HepG2 (cell line): ENCODE measurements at regions not wholly inside any gene's neighbourhood (a gene's known extent, or its start where the extent isn't known, plus 50 kb on each side); places are given as distances from the start of the nearest gene placed in this dataset.

Experiments used
- ATAC-seq: fragments of 200-7000 bp; cut with Tn5 transposase; 3 replicates; pipeline ENCODE4 v1.9.1; 2020; ENCODE audit warnings: mild to moderate bottlenecking, moderate library complexity
- BruUV-seq: library from RNA; stranded (reverse); fragments of 400-500 nt; replicated peaks from 2 replicates; lab custom pipeline; 2021; lab: Mats Ljungman, UMichigan
- CTCF ChIA-PET: fragments of 300-600 bp; formaldehyde crosslinking; extraction: SDS; loops from one replicate; lab custom pipeline; 2021; ENCODE audit warnings: low total read pairs, inconsistent platforms, low intra/inter-chr PET ratio; lab: Yijun Ruan, JAX
- POLR2A ChIA-PET: fragments of 350-600 bp; sonication (Branson Sonifier 250); formaldehyde crosslinking; loops from one replicate; lab custom pipeline; 2020; ENCODE audit warnings: antibody characterized with exemption, inconsistent platforms; lab: Yijun Ruan, JAX
- DNase-seq: peaks from one replicate; pipeline ENCODE4 v3.0.0-alpha.2; 2015; ENCODE audit warnings: low spot score
- FAIRE-seq: peaks from 3 replicates; lab custom pipeline; 2011; peaks lifted over from hg19 to GRCh38; lab: Jason Lieb, UNC
- H2AFZ ChIP-seq: one replicate; pipeline ENCODE4 v1.6.1; 2011; ENCODE audit warnings: low read length, inconsistent platforms
- H3K27ac ChIP-seq: fragments of 300-600 bp; 3 replicates; pipeline ENCODE4 v1.8.0; 2011; ENCODE audit warnings: mixed run types, mild to moderate bottlenecking, mixed read lengths, low read length, inconsistent platforms; ENCODE audit not compliant: insufficient read depth; ENCODE audit errors: extremely low read length
- H3K27me3 ChIP-seq, 2 experiments: fragments of 200-600 bp in 1 of 2; 2 replicates in 1 of 2; 3 replicates in 1 of 2; pipeline versions ENCODE4 v1.6.0 to v1.8.0; 2011; ENCODE audit warnings: low read length in 2 of 2, mild to moderate bottlenecking in 2 of 2, moderate library complexity in 2 of 2, inconsistent platforms in 1 of 2; ENCODE audit not compliant: insufficient read depth in 2 of 2, control insufficient read depth in 1 of 2
- H3K36me3 ChIP-seq, 2 experiments: fragments of 200-600 bp in 1 of 2; replicated peaks in 1 of 2; 2 replicates in 1 of 2; 3 replicates in 1 of 2; pipeline versions ENCODE4 v1.5.1 to v1.8.0; 2011; ENCODE audit warnings: low read length in 2 of 2, inconsistent platforms in 1 of 2; ENCODE audit not compliant: insufficient read depth in 2 of 2, control insufficient read depth in 1 of 2
- H3K4me1 ChIP-seq: 2 replicates; pipeline ENCODE4 v1.5.1; 2012; ENCODE audit warnings: low read length, inconsistent platforms; ENCODE audit not compliant: insufficient read depth
- H3K4me2 ChIP-seq: 2 replicates; pipeline ENCODE4 v1.6.0; 2011; ENCODE audit warnings: low read depth, low read length, inconsistent platforms
- H3K4me3 ChIP-seq, 3 experiments: fragments of 200-600 bp in 1 of 3; sonication (generic), shearing (Covaris generic) in 1 of 3; replicated peaks in 1 of 3; 2 replicates each; pipeline ENCODE4 v1.5.1; 2011 to 2016; ENCODE audit warnings: low read length in 3 of 3, inconsistent platforms in 2 of 3, low read depth in 2 of 3, mild to moderate bottlenecking in 2 of 3, control low read depth in 1 of 3, mixed read lengths in 1 of 3; ENCODE audit not compliant: insufficient read depth in 1 of 3
- H3K79me2 ChIP-seq: one replicate; pipeline ENCODE4 v1.6.1; 2011; ENCODE audit warnings: low read length, inconsistent platforms; ENCODE audit not compliant: insufficient read depth
- H3K9ac ChIP-seq: 2 replicates; pipeline ENCODE4 v1.6.0; 2011; ENCODE audit warnings: mild to moderate bottlenecking, low read depth, low read length, inconsistent platforms; ENCODE audit not compliant: insufficient read depth
- H3K9me3 ChIP-seq: 2 replicates; pipeline ENCODE4 v1.5.1; 2012; ENCODE audit warnings: mild to moderate bottlenecking, low read length
- H4K20me1 ChIP-seq: 2 replicates; pipeline ENCODE4 v1.6.0; 2011; ENCODE audit warnings: inconsistent platforms, mild to moderate bottlenecking, low read length, moderate library complexity; ENCODE audit not compliant: insufficient read depth
- FIP1L1 ChIP-seq: fragments of 200-400 bp; formaldehyde crosslinking; IDR thresholded peaks from 2 replicates; pipeline ENCODE4 v1.6.1; 2018; ENCODE audit warnings: low read depth, mild to moderate bottlenecking, low read length, moderate library complexity, borderline replicate concordance; ENCODE audit not compliant: insufficient read depth
- KDM5A ChIP-seq: fragments of 200-600 bp; sonication (generic); IDR thresholded peaks from 2 replicates; pipeline ENCODE4 v1.7.0; 2018; ENCODE audit warnings: antibody characterized with exemption, mild to moderate bottlenecking, low read length, borderline replicate concordance
- NAIF1 ChIP-seq: sonication (generic); formaldehyde crosslinking; IDR thresholded peaks from 2 replicates; pipeline ENCODE4 v1.5.0; 2020; ENCODE audit warnings: mild to moderate bottlenecking, missing genetic modification reagents, borderline replicate concordance
- REXO4 ChIP-seq: sonication (generic); formaldehyde crosslinking; IDR thresholded peaks from 2 replicates; pipeline ENCODE4 v1.8.0; 2022; ENCODE audit warnings: missing genetic modification reagents, mild to moderate bottlenecking, borderline replicate concordance
- RFX1 ChIP-seq: fragments of 450-650 bp; IDR thresholded peaks from 2 replicates; pipeline ENCODE4 v1.6.1; 2017
- RFXAP ChIP-seq: sonication (generic); formaldehyde crosslinking; IDR thresholded peaks from 2 replicates; pipeline ENCODE4 v1.4.0; 2020; ENCODE audit warnings: missing genetic modification reagents, borderline replicate concordance
- SMC3 ChIP-seq: IDR thresholded peaks from 2 replicates; pipeline ENCODE4 v1.6.1; 2011; ENCODE audit warnings: low read length, improper control_type of control experiment
- SOX6 ChIP-seq, 2 experiments: fragments of 450-650 bp in 1 of 2; sonication (generic) in 1 of 2; formaldehyde crosslinking in 1 of 2; IDR thresholded peaks; 2 replicates each; pipeline versions ENCODE4 v1.4.0 to v1.6.1; 2017 to 2020; ENCODE audit warnings: antibody characterized with exemption in 1 of 2, mild to moderate bottlenecking in 1 of 2, missing genetic modification reagents in 1 of 2
- THRA ChIP-seq: sonication (generic); formaldehyde crosslinking; IDR thresholded peaks from 2 replicates; pipeline ENCODE4 v1.4.0; 2020; ENCODE audit warnings: missing genetic modification reagents, borderline replicate concordance
- ZFP90 ChIP-seq: sonication (generic); formaldehyde crosslinking; IDR thresholded peaks from 2 replicates; pipeline ENCODE4 v1.8.0; 2022; ENCODE audit warnings: missing genetic modification reagents, mild to moderate bottlenecking, inconsistent platforms, borderline replicate concordance
- ZNF274 ChIP-seq: sonication (generic); formaldehyde crosslinking; IDR thresholded peaks from 2 replicates; pipeline ENCODE4 v1.5.1; 2020; ENCODE audit warnings: mild to moderate bottlenecking, missing genetic modification reagents
- ZNF589 ChIP-seq: sonication (generic); formaldehyde crosslinking; conservative IDR thresholded peaks from 2 replicates; pipeline ENCODE4 v1.8.0; 2022; ENCODE audit warnings: mild to moderate bottlenecking, moderate library complexity, missing genetic modification reagents
- ZNF687 ChIP-seq: sonication (generic); formaldehyde crosslinking; IDR thresholded peaks from 2 replicates; pipeline ENCODE4 v1.5.1; 2020; ENCODE audit warnings: mild to moderate bottlenecking, missing genetic modification reagents, moderate library complexity
- ZNF740 ChIP-seq: sonication (generic); formaldehyde crosslinking; IDR thresholded peaks from 2 replicates; pipeline ENCODE4 v1.4.0; 2020; ENCODE audit warnings: missing genetic modification reagents
- WGBS: methylation state at CpG from one replicate; pipeline ENCODE4 v1.1.6; 2017; ENCODE audit warnings: low lambda C conversion rate; 5-methylcytosine and 5-hydroxymethylcytosine counted together
- in situ Hi-C: cut with HindIII; loops from 2 replicates; pipeline ENCODE4 v1.10.0; 2017; ENCODE audit warnings: low pct_unique_long_range_greater_than_20kb; ENCODE audit not compliant: extremely low pct_ligation_motif_present
- intact Hi-C: fragments of 100-400 bp; cut with micrococcal nuclease; formaldehyde crosslinking; loops from one replicate; pipeline ENCODE4 v1.10.0; 2022; ENCODE audit not compliant: unreplicated experiment

GRCh38 chr6:68247782-68248181 is 387.3 kb upstream of the ADGRB3 start:
- in situ Hi-C loops (no loop called here), intact Hi-C loops (no loop called here)
- Histone ChIP-seq H3K9me3 (no peaks in the 10 kb centered on the region; the same call in 1 of the 2 replicates), H3K36me3 (no peaks in the 10 kb centered on the region), H3K79me2 (no peaks in the 10 kb centered on the region), H3K4me1 (no peaks in the 10 kb centered on the region), H3K27ac (no peak overlapping the region), H3K27me3 (no peaks in the 10 kb centered on the region; a peak in 1 of 5 replicates), H2AFZ (no peak overlapping the region), H4K20me1 (no peaks in the 10 kb centered on the region), H3K4me2 (no peak overlapping the region), H3K9ac (no peak overlapping the region), H3K4me3 (no peak overlapping the region)
- ChIA-PET CTCF (no interaction called here), POLR2A (no interaction called here)
- BruUV-seq, result no TSS peak
- ATAC-seq (no peak), DNase-seq (no peak), FAIRE-seq (no peak)
- TF ChIP-seq SOX6 (IDR thresholded peaks at IDR 0.05) (no peak), SOX6 (CRISPR knock-in tag; IDR thresholded peaks at IDR 0.05) (no peak), ZFP90 (no peak), ZNF740 (CRISPR knock-in tag) (no peak), REXO4 (CRISPR knock-in tag) (no peak), RFX1 (no peak), ZNF589 (CRISPR knock-in tag) (no peak)
- WGBS, result 5% methylated on average over 4 of the region's 4 CpGs

- intact Hi-C loops, result no loop called here
- DNase-seq (no peak), FAIRE-seq (no peak), ATAC-seq (no peak)
- no peaks in the 10 kb centered on the region for H3K4me1 ChIP-seq
- H3K27ac ChIP-seq, result no peak overlapping the region
- ChIA-PET POLR2A (no interaction called here), CTCF (no interaction called here)
- H4K20me1 ChIP-seq, result no peaks in the 10 kb centered on the region
- H3K9me3 ChIP-seq, result no peaks in the 10 kb centered on the region
- H3K4me3 ChIP-seq, result no peak overlapping the region
- no peaks in the 10 kb centered on the region for H3K36me3 ChIP-seq
- no TSS peak for BruUV-seq
- in situ Hi-C loops, result no loop called here
- no peak overlapping the region for H3K4me2 ChIP-seq
- H3K9ac ChIP-seq, result no peak overlapping the region
- no peak overlapping the region for H2AFZ ChIP-seq
- H3K27me3 ChIP-seq, result no peaks in the 10 kb centered on the region
- no peaks in the 10 kb centered on the region for H3K79me2 ChIP-seq
- TF ChIP-seq FIP1L1 (no peak), KDM5A (no peak), THRA (no peak), SMC3 (no peak), ZNF274 (CRISPR knock-in tag) (no peak), ZNF687 (CRISPR knock-in tag) (no peak), RFXAP (CRISPR knock-in tag) (no peak), NAIF1 (CRISPR knock-in tag) (no peak)
These were observed 394.4 kb upstream of the ADGRB3 start for GRCh38 chr6:68240726-68241125.
